Upper lobe of left lung (tissue), 4 donors: ENCODE measurements at regions not wholly inside any gene's neighbourhood (a gene's known extent, or its start where the extent isn't known, plus 50 kb on each side); places are given as distances from the start of the nearest gene placed in this dataset.

ENCODE experiments used
- POLR2A ChIP-seq, 4 donors: fragments of 450-650 bp; IDR thresholded peaks; one replicate each; pipeline ENCODE4 v1.5.1; 2016 to 2017; ENCODE audit warnings: antibody characterized with exemption in 4 of 4, mild to moderate bottlenecking in 2 of 4
- POLR2AphosphoS5 ChIP-seq, 2 donors: sonication (generic); formaldehyde crosslinking; IDR thresholded peaks; one replicate each; pipeline ENCODE4 v1.5.1; 2017; ENCODE audit warnings: antibody characterized with exemption in 2 of 2
- TF ChIP-seq, protein P1 (sequence below), 6 experiments: fragments of 450-650 bp in 4 of 6; fragments of 200-600 bp in 2 of 6; sonication (generic) in 2 of 6; IDR thresholded peaks; one replicate each; pipeline ENCODE4 v1.5.1; 2016 to 2019; ENCODE audit warnings: antibody characterized with exemption in 6 of 6

DNA sequence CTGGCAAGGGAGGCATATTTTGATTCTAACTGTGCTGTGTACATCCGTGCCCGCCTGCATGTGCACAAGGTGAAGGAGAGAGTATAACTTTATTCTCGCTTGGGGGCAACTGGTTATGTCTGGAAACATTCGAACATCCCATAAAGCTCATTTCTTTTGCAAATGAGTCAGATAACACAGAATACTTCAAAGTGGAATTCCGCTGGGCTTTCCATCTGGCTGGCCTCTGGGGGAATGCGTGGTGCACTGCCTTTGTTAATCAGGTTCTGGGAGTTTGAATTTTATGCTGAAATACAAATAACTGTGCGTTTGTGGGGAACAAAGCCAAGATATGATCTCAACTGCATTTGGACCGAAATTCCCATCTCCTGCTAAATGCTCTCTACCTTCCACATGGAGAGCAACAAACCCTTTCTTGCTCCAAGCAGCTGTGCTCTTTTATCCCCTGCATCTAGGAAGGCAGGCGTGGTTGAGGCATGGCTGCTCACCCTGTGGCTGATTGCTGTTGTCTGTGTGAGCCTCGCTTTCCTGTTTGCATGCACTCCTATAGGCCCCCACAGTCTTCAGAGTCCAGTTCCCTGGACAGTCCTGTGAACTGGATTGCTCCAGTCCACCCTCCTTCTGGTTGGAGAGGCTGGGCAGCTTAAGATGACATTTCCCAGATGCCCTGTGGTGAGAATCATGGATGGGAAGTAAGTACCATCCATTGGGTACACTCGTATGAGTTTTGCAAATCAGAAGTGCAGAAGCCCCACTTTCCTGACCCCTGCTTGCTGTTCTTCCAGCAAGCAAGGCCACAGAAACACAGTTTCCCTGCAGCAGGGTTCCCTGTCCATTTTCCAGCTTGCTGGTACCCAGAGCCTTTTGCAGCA lies 82.9 kb upstream of the ALDH1B1 start:
- no peak for TF ChIP-seq POLR2AphosphoS5 (IDR thresholded peaks at IDR 0.05)
- TF ChIP-seq, protein P1, sequence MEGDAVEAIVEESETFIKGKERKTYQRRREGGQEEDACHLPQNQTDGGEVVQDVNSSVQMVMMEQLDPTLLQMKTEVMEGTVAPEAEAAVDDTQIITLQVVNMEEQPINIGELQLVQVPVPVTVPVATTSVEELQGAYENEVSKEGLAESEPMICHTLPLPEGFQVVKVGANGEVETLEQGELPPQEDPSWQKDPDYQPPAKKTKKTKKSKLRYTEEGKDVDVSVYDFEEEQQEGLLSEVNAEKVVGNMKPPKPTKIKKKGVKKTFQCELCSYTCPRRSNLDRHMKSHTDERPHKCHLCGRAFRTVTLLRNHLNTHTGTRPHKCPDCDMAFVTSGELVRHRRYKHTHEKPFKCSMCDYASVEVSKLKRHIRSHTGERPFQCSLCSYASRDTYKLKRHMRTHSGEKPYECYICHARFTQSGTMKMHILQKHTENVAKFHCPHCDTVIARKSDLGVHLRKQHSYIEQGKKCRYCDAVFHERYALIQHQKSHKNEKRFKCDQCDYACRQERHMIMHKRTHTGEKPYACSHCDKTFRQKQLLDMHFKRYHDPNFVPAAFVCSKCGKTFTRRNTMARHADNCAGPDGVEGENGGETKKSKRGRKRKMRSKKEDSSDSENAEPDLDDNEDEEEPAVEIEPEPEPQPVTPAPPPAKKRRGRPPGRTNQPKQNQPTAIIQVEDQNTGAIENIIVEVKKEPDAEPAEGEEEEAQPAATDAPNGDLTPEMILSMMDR (IDR thresholded peaks at IDR 0.05): no peak
- TF ChIP-seq POLR2A (IDR thresholded peaks at IDR 0.05): no peak
